ENCODE measurements at regions not wholly inside any gene's neighbourhood (a gene's known extent, or its start where the extent isn't known, plus 50 kb on each side); places are given as distances from the start of the nearest gene placed in this dataset.

DNA sequence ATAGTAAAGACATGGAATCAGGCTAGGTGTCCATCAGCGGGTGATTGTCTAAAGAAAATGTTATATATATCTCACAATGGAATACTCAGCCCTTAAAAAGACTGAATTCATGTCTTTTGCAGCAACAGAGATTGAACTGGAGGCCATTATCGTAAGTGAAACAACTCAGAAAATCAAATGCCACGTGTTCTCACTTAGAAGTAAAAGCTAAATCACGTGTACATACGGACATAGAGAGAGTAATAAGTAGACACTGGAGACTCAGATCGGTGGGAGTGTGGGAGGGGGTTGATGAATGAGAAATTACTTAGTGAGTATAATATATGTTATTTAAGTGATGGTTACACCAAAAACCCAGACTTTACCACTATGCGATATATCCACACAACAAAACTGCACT lies 266.3 kb upstream of the PPFIA2 start (continued):
- TF ChIP-seq, protein P1, sequence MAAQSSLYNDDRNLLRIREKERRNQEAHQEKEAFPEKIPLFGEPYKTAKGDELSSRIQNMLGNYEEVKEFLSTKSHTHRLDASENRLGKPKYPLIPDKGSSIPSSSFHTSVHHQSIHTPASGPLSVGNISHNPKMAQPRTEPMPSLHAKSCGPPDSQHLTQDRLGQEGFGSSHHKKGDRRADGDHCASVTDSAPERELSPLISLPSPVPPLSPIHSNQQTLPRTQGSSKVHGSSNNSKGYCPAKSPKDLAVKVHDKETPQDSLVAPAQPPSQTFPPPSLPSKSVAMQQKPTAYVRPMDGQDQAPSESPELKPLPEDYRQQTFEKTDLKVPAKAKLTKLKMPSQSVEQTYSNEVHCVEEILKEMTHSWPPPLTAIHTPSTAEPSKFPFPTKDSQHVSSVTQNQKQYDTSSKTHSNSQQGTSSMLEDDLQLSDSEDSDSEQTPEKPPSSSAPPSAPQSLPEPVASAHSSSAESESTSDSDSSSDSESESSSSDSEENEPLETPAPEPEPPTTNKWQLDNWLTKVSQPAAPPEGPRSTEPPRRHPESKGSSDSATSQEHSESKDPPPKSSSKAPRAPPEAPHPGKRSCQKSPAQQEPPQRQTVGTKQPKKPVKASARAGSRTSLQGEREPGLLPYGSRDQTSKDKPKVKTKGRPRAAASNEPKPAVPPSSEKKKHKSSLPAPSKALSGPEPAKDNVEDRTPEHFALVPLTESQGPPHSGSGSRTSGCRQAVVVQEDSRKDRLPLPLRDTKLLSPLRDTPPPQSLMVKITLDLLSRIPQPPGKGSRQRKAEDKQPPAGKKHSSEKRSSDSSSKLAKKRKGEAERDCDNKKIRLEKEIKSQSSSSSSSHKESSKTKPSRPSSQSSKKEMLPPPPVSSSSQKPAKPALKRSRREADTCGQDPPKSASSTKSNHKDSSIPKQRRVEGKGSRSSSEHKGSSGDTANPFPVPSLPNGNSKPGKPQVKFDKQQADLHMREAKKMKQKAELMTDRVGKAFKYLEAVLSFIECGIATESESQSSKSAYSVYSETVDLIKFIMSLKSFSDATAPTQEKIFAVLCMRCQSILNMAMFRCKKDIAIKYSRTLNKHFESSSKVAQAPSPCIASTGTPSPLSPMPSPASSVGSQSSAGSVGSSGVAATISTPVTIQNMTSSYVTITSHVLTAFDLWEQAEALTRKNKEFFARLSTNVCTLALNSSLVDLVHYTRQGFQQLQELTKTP (IDR thresholded peaks at IDR 0.05; ENCODE audit: low read depth in 1 of 2, partially characterized antibody in 2 of 2), result no peak
- TF ChIP-seq NR2C1 (IDR thresholded peaks at IDR 0.05) (no peak), NR2C1 (tag; IDR thresholded peaks at IDR 0.05) (no peak), DDX20 (tag; IDR thresholded peaks at IDR 0.05; ENCODE audit: low read depth) (no peak), RHOXF2B (CRISPR knock-in tag; conservative IDR thresholded peaks at IDR 0.05) (no peak)
- TF ChIP-seq, protein P2, sequence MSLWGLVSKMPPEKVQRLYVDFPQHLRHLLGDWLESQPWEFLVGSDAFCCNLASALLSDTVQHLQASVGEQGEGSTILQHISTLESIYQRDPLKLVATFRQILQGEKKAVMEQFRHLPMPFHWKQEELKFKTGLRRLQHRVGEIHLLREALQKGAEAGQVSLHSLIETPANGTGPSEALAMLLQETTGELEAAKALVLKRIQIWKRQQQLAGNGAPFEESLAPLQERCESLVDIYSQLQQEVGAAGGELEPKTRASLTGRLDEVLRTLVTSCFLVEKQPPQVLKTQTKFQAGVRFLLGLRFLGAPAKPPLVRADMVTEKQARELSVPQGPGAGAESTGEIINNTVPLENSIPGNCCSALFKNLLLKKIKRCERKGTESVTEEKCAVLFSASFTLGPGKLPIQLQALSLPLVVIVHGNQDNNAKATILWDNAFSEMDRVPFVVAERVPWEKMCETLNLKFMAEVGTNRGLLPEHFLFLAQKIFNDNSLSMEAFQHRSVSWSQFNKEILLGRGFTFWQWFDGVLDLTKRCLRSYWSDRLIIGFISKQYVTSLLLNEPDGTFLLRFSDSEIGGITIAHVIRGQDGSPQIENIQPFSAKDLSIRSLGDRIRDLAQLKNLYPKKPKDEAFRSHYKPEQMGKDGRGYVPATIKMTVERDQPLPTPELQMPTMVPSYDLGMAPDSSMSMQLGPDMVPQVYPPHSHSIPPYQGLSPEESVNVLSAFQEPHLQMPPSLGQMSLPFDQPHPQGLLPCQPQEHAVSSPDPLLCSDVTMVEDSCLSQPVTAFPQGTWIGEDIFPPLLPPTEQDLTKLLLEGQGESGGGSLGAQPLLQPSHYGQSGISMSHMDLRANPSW (CRISPR knock-in tag; IDR thresholded peaks at IDR 0.05), result no peak

All from K562 (cell line).